NCI-H774 (cell line): ENCODE measurements at regions not wholly inside any gene's neighbourhood (a gene's known extent, or its start where the extent isn't known, plus 50 kb on each side); places are given as distances from the start of the nearest gene placed in this dataset.
"Not testable (repeated sequence)": the region's sequence is repeated elsewhere in the genome, so short reads cannot be mapped to it uniquely, and the experiment has no call there.

Experiments
- DNase-seq: peaks from one replicate; lab custom pipeline; 2025; lab: John Stamatoyannopoulos, UW

- no peak for DNase-seq
Observed at GRCh38 chr11:47928426-47928825, 51.9 kb upstream of the PTPRJ start.

- no peak for DNase-seq
Observed at GRCh38 chr11:47924184-47924691, 56.1 kb upstream of the PTPRJ start.

GRCh38 chr11:47923667-47924066 is 56.7 kb upstream of the PTPRJ start:
- DNase-seq, result no peak

- DNase-seq, result not testable (repeated sequence)
Observed at GRCh38 chr11:47921080-47921555, 59.2 kb upstream of the PTPRJ start.

GRCh38 chr11:47918882-47919495 is 61.4 kb upstream of the PTPRJ start:
- DNase-seq, result no peak

- no peak for DNase-seq
Observed at GRCh38 chr11:47918370-47918690, 62.0 kb upstream of the PTPRJ start.

- DNase-seq, result peak; percentile 81
Observed at GRCh38 chr11:47917599-47918369, 62.6 kb upstream of the PTPRJ start.

GRCh38 chr11:47916361-47916841 is 64.0 kb upstream of the PTPRJ start:
- DNase-seq, result no peak

GRCh38 chr11:47915783-47916182 is 64.6 kb upstream of the PTPRJ start:
- no peak for DNase-seq

- no peak for DNase-seq
Observed at GRCh38 chr11:47915374-47915773, 65.0 kb upstream of the PTPRJ start.

GRCh38 chr11:47914743-47915142 is 65.6 kb upstream of the PTPRJ start:
- no peak for DNase-seq

- no peak for DNase-seq
Observed at GRCh38 chr11:47913529-47914244, 65.5 kb upstream of the NUP160 start.

GRCh38 chr11:47912843-47913437 is 64.8 kb upstream of the NUP160 start:
- no peak for DNase-seq

GRCh38 chr11:47911149-47911548 is 63.0 kb upstream of the NUP160 start:
- no peak for DNase-seq

- DNase-seq, result no peak
Observed at GRCh38 chr11:47908198-47908597, 60.0 kb upstream of the NUP160 start.

- DNase-seq, result no peak
Observed at GRCh38 chr11:47907499-47907898, 59.3 kb upstream of the NUP160 start.

- no peak for DNase-seq
Observed at GRCh38 chr11:47906066-47906465, 57.9 kb upstream of the NUP160 start.

GRCh38 chr11:47905358-47906059 is 57.4 kb upstream of the NUP160 start:
- DNase-seq, result no peak

- DNase-seq, result no peak
Observed at GRCh38 chr11:47904808-47905207, 56.7 kb upstream of the NUP160 start.

- no peak for DNase-seq
Observed at GRCh38 chr11:47904048-47904447, 55.9 kb upstream of the NUP160 start.

GRCh38 chr11:47899801-47900200 is 51.7 kb upstream of the NUP160 start:
- DNase-seq, result no peak
